ENCODE measurements at regions not wholly inside any gene's neighbourhood (a gene's known extent, or its start where the extent isn't known, plus 50 kb on each side); places are given as distances from the start of the nearest gene placed in this dataset.

DNA sequence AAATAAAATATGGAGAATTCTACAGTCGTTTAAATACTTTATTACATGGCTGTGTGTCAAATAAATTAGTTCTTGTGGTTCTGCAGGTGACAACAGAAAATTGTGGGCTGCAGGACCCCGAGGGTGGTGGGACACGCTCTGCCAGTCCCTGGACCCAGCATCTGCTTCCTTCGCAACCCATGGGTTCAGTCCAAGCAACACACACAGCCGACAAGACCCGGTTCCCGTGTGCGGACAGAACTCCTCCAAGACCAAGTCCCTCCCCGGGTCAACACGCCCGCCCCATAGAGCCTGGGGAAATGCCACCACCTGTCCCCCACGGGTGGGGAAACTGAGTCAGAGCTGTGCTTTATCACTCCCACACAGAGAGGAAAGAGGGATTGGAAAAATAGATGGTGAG, 238.9 kb downstream of the BRD1 start:
- no peak for DNase-seq (ENCODE audit: low read depth, low spot score)

DNA sequence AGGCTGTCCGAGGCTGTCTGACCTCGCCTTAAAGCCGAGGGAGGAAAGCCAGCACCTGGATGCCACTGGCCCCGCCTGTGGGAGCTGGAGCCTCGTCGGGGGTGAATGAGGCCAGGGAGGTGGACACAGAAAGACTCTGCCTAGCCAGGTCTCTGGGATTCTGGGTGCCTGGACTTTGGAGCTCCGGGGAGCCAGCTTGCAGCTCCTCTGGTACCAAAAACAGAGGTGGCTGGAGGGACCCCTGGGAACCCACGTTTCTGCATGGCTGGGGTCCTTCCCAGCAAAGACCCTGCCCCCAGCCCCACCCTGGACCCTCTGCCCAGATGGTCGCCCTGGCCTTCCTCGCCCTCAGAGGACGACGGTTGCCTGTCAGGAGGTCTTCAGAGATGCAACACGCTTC, 239.7 kb downstream of the BRD1 start:
- no peak for DNase-seq (ENCODE audit: low read depth, low spot score)

DNA sequence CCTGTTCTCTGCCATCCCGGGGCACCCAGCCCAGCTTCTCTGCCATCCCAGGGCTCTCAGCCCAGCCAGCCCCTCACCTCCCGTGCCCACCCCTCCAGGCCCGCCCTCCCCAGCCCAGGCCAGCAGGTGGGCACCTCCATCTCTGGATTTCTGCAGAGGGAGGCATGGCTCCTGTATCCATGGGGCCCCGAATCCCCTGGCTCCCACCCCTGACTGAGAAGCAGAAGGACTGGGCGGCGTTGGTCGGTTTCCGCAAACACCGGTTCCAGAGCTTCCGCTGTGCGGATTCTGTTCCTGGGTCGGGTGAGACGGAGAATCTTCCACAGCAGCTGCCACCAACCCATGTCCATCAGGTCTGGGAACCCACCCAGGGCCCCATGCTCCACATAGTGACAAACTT, 240.3 kb downstream of the BRD1 start:
- no peak for DNase-seq (ENCODE audit: low read depth, low spot score)

DNA sequence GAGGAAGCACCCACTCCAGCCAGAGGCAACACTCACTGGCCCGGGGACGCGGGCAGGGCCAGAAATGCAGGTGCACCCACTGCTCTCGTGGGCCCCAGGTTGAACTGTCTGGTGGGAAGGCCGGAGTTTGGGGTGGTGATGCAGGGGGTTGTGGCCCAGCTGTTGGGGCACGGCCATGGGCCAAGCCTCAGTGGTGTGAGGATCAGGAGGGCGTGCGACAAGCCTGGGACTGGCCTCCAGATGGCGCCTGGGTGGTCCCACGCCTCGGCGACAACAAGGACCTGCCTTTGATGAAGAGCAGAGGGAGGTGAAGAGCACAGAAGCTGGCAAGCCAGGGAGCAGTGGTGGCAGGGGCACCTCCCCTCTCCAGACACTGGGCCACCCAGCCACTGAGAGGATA, 240.8 kb downstream of the BRD1 start:
- no peak for DNase-seq (ENCODE audit: low read depth, low spot score)

DNA sequence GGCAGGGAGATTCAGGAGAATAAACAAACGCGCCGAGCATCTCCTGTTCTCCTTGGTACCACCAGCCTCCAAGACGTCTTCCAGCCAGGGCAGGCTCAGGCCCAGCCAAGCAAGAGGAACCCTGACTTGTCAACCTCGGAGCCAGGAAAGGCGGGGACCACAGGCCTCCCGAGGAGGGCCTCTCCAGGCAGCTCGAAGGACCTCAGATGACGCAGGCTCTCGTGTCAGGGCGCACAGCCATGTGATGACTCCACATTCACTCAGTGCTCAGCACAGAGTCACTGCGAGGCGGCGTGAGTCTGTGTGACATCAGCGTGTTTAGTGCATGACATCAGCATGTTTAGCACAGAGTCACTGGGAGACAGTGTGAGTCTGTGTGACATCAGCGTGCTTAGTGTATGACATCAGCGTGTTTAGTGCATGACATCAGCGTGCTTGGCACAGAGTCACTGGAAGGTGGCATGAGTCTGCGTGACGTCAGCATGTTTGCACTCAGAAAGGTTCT, 241.4 kb downstream of the BRD1 start:
- DNase-seq (ENCODE audit: low read depth, low spot score), result no peak

DNA sequence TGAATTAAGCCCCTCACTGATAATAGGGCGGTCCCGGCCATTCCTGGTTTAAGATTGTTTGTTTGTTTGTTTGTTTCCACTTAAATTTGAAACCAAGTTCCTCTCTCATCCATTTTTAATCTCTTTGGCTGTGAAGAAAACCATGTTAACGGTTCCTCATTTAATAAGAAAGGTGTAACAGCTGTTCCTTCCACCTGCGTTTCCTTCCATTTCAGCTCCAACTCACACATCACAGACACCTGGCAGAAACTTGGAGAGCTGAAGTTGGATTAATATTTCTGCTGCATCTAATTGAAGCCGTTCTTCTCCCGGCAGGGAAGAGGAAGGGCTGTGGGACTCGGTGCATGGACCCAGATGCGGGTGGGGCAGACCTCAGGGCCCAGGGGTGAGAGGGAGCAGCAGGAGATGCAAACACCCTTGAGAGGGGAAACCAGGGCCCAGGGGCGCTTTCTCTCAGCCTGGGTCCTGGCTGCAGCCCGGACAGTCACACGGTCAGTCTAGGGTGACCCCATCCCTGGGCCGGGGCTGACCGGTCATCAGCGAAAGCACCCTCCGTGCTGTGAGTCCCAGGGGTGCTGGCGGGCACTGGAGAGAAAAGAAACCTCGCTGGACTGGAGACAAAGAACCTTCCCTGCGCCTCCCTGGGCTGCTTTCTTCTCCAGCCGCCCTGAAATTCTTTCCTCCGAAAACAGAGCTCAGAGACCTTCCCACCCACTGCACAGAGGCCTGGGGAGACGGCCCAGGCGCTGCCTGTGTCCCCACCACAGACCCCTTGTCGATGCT, 242.0 kb downstream of the BRD1 start:
- DNase-seq (ENCODE audit: low read depth, low spot score), result no peak

DNA sequence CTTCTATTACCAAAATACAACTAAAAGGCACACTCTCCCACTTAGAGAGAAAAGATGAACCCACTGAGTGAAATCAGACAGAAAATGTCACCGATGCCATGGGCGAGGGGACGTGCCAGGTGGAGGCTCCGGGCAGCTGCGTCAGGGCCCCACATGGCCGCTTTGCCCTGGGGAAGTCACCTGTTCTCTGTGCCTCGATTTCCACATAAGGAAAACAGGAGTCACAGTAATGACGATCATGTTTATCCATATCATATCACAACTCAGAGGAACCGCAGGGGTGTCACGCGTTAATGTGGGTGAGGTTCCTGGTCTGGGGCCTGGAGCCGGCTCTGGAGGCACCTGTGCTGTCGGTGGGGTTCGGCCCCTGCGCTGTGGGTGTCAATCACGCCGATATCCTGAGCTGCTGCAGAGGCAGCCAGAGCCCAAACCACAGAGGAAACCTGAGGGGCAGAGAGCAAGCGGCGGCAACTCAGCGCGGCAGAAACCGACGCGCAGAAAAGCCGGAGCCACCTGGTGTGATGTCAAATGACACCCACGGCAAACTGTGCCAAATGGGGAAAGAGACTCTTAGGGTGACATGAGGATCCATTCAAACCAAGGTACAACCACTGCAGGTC, 243.7 kb downstream of the BRD1 start:
- DNase-seq (ENCODE audit: low read depth, low spot score), result no peak

DNA sequence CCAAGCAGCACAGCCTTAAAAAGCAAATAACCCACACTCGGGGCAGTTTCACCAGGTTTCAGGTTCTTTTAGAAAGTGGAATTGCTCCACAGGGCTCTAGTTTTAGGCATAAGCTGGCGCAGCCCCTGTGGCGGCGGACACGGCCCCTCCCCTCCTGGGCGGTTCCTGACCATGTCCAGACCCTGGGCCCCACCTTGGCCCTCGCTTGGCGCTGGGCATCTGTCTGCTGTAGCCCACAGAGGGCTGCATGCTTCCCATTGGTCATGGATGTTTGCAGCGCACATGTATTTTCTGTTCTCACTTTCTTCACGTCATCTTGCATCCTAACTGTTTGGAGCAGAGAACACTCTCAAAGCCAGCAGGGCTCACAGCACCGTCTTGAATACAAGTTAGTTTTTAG, 244.3 kb downstream of the BRD1 start:
- DNase-seq (ENCODE audit: low read depth, low spot score), result no peak

DNA sequence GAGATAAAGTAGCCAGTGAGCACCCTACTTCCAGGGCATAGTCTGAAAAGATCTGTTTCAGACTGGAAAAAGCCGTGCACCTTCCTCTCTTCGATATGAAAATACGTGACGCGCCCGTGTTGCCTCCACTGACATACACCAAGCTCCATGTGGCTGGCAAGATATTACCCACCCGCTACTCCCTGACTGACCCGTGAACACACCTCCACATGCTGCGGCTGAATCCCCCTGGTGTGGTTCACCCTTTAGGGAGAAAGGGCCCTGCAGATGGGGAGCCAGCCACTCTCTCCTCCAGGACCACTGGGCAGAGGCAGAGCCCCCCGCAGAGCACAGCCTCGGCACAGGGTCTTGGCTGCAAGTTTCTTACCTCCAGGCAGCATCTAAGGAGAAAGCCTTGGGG, 245.0 kb downstream of the BRD1 start:
- no peak for DNase-seq (ENCODE audit: low read depth, low spot score)

DNA sequence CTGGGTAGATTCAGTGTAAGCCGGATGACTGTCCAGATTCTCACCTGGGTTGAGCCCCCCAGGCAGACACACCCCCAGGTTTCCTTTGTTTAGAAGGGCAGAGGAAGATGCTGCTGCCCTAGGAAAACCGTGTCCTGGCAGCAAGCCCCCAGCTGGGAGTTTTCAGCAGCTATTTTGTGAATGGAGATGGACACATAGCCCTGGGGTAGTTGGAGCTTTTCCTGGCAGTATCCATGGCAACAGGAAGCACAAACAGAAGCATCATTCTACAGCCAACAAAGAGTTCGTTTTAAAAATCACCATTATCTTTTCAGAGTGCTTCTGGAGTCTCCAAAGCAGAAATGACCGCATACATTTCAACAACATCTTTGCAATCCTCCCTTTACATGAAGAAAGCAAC, 245.5 kb downstream of the BRD1 start:
- DNase-seq (ENCODE audit: low read depth, low spot score), result no peak

DNA sequence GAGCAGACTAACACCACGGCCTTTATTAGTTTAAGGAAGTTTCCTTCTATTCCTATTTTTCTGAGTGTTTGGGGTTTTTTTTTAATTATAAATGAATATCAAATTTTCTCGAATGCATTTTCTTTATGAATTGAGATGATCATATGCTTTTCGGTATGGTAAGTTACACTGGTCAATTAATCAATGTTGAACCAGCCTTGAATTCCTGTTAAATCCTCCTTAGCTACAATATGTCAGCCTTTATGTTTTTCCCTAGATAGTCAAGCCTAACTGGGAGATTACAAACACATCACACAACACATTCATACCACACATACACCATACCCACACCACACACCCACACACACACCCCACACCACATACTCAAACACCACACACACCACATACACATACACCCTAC, 247.6 kb downstream of the BRD1 start:
- DNase-seq (ENCODE audit: low read depth, low spot score), result no peak

DNA sequence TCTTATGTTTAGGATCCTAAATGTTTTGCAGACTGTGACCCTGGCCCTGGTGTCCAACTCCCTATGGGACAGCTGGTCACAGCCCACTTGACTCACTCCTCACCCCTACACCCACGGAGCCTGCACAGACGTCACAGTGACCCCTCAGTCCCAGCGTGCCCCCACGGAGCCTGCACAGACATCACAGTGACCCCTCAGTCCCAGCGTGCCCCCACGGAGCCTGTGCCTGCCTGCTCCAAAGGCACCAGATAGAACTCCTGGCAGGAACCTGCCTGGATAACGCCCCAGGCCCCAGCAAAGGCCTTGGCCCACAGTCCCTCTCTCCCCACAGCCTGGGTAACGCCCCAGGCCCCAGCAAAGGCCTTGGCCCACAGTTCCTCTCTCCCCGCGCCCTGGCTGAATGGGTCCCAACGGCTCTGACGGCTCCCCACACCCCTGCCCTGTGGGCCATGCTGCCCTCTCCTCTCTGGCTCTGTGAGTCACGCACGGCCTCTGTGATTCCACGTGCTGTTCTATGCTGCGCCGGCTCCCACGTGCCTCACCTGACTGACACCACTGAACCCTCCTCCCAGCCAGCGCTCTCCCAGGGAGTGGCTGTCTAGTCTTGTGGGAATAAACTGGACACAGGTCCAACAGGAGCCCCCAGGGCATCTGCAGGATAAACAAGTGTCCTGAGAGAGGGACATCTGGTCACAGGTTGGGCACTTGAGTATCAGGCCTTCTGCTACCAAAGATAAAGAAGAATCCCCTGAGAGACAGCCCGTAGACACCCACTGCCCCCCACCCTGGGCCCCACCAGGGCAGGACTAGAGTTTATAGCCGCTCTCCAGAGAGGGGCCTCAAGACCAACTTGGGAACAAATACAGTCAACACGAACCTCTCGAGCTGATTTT, 250.3 kb downstream of the BRD1 start:
- no peak for DNase-seq (ENCODE audit: low read depth, low spot score)

DNA sequence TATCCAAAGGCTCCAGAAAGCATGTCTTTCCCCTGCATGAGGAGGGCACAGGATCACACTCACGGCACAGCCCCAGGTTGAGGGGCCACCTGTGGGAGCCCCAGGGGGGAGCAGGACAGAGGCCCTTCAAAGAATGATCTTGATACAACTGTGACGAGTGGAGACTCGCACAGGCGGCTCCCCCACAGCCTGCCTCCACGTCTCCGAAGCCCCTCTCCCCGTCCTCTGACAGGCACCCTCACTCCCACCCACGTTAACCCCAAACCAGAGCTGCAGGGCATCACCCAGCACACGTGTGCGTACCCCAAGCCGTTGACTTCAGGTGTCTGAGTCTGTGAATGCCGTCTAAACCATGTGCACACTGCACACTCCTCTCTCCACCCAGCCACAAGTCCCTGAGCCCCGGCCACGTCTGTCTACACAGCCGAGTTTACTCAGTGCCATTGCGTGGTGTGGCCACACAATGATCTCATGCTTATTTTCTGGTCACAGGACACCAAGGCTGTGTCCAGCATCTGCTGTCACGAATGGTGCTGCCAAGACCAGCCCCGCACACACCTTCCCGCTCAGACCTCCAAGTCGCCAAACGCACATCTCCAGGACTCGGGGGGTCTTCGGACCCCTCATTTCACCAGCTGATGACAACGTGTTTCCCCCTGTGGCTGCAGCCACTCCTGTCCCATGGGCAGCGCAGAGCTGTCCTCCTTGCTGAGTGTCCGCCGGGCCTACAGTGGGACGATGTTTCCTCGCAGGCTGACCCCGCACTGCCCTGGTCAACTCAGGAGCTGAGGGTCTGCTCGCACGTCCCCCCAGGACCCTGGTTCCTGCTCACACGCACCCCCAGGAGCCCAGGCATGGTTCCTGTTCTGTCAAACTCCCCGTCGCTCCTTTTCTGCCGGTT, 251.2 kb downstream of the BRD1 start:
- DNase-seq (ENCODE audit: low read depth, low spot score), result no peak

DNA sequence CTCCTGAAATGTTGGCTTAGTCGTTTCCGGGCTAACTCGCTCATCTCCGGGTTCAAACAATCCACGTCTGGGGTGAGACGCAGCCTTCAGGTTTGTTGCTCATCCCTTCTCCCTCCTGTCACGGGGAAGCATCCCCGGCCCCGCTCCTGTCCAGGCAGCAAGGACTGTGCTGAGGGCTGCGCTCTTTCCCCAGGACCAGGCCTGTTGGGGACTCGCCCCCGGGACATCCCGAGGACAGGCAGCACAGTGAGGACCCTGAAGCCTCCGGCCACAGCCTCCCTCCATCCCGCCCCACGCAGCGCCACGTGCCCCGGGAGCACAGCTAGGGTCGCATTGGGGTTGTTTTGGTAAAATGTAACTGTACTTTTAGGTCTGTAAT, 252.0 kb downstream of the BRD1 start:
- no peak for DNase-seq (ENCODE audit: low read depth, low spot score)

DNA sequence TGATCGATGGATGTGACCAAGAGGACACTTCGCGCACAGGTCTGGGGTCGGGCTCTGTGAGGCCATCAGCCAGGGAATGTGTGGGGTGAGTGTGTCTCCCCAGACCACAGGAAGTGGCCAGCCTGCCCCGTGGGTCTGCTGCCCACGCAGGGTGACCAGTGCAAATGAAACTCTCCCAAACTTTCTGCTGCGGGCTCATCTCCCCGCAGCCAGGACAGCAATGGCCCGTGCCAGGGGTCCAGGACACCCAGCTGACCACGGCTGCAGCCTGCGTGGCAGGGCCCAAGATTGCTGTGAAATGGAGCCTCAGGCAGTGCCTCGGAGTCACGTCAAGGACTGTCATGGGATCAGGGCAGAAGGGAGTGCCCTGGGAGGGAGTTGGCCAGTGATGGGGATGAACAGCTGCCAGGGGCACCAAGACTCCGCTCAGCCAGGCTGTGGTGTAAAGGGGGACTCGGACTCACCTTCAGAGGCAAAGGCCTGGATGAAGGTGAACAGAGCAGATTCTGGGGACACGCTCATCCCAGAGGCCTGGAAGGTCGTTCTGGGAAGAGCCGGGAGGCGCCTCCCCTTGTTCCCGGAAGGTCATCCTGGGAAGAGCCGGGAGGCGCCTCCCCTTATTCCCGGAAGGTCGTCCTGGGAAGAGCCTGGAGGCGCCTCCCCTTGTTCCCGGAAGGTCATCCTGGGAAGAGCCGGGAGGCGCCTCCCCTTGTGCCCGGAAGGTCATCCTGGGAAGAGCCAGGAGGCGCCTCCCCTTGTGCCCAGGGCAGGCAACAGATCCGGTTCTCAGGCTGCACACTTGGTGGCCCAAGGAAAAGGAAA, 252.6 kb downstream of the BRD1 start:
- no peak for DNase-seq (ENCODE audit: low read depth, low spot score)

DNA sequence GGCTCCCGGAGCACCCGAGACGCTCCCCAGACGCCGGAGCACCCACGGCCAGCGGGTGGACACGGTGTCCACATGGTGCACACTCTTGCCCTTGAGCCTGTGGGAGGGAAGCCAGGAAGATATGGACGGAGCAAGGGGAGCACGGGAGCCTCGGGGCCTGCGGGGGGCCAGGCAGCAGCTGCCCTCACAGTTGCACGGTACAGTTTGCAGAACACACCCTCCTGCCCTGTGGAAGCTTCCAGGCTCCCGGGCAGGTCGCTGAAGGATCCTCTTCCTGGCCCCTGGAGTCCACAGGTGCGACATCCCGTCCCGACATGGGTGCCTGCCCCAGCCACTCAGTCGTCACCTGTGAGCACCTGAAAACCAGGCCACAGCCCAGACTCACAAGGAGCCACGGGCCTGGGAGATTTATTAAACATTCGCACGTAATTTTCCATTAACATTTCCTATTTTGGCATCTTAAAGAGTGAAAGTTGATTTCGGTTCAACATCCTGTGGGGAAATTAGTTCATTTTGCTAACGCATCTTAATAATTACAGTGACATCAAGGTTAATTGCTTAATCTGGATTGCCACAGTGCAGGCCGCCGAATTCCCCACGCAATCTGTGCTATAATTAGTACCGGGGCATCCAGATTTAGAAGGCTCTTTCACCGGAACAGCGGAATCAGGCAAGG, 253.3 kb downstream of the BRD1 start:
- DNase-seq (ENCODE audit: low read depth, low spot score), result no peak

DNA sequence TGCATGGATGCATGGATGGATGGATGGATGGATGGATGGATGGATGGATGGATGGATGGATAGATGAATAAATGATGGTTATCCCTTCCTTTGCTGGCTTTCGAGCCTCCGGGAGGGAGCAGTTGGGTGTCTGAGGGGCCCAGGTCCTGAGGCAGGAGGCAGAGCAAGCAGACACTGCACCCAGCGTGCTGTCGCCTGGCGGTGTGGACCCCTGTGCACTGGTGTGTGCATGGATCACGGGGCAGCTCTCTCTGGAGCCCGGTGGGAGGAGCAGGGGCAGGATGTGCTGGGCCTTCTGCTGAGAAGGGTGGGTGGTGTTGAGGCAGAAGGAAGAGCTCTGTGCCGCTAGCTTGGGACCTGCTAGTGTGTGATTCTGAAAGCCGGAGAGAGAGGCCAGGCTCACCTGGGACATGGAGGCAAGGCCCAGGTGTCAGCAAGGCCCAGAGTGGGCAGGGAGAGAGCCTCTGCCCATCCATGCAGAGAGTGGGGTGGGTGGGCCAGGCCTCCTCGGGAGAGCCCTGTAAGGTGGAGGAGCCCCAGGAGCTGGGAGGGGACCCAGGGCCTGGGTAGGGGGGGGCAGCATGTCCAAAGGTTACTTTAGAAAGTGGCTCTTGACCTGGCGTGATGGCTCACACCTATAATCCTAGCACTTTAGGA, 254.4 kb downstream of the BRD1 start:
- no peak for DNase-seq (ENCODE audit: low read depth, low spot score)

DNA sequence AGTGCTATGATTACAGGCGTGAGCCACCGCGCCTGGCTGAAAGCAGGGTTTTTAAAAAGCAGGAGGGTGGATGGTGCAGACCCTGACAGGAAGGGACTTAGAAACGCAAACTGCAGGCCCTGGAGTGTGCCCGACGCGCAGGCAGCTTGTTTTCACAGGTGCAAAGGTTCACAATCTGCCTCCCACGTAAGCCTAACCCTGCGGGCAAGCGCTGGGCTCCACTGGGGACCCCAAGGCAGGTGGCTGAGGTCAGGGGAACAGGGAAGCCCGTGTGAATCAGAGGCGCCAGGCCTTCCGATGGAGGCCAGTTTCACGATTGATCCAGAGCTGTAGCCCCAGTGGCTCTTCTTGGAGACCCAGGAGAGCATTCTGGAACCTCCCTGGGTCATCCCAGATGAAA, 256.3 kb downstream of the BRD1 start:
- DNase-seq (ENCODE audit: low read depth, low spot score), result no peak

DNA sequence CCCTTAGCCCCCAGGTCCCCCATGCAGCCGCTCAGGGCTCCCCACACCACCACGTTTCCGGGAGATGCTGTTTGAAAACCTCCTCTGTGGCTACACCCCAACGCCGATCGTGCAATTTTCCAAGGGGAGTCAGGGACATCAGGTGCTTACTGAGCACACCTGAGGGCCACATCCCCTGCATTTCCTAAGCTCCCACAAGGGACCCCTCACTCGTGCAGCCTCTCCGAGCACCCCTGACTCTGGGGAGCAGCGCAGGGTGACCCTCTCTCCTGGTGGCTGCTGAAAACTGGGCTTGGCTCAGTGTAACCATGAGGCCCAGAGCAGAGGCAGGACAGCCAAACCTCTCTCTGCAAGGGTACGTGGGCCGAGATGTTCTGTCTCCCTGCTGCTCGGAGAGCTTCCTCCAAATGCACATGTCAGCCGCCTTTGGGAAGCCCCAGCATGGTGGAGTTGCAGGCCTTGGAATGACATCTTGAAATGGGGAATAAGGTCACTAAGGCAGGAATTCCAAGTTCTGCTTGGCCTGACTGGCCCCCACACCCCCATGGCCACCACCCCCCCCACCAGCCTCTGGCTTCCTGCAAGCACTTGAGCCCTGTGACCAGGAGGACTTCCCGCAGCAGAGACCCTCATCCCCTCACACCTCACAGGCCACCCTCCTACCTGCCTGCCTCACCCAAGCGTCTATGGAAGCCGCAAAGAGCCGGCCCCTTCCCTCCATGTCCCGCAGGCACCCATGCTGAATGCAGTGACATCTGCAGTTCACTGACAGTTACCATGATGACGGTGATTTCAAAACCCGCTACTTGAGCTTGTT, 257.4 kb downstream of the BRD1 start:
- no peak for DNase-seq (ENCODE audit: low read depth, low spot score)
